Activated CD4-positive, alpha-beta T cell treated with anti-CD3 and anti-CD28 coated beads, Interleukin-2, amount 50 U/mL, for 24 hours (primary cell): ENCODE measurements at regions not wholly inside any gene's neighbourhood (a gene's known extent, or its start where the extent isn't known, plus 50 kb on each side); places are given as distances from the start of the nearest gene placed in this dataset.

Experiments used
- DNase-seq, 2 donors: peaks; one replicate each; pipeline ENCODE4 v3.0.0-alpha.2; 2020; ENCODE audit warnings: low read depth in 1 of 2, low spot score in 1 of 2

DNA sequence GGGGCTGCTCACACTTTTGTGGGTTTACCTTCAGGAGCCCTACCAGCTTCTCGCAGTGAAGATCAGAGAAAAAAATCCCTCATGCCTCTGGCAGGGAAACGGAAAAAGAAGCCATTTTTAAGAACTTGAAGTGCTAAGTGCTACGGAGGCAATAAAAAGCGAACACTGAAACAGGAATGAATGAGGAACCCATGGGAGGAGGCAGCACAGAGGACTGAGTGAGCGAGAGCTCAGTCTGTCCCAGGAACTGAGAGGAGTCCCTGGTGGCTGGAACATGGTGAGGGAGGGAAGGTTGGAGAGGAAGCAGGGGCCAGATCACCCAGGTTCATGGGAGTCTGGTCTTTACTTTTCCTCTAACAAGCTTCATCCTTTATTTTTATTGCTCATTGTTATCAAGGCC, 228.1 kb upstream of the PROK2 start:
- DNase-seq, result no peak

- no peak for DNase-seq
Observed at GRCh38 chr3:72012363-72012762, 227.4 kb upstream of the PROK2 start.

GRCh38 chr3:72011485-72011884, 226.5 kb upstream of the PROK2 start:
- DNase-seq, result no peak

- no peak for DNase-seq
Observed at GRCh38 chr3:72009851-72010443, 225.0 kb upstream of the PROK2 start.

GRCh38 chr3:72008226-72008996, 223.5 kb upstream of the PROK2 start:
- no peak for DNase-seq

GRCh38 chr3:72006631-72007556, 221.9 kb upstream of the PROK2 start:
- no peak for DNase-seq

DNA sequence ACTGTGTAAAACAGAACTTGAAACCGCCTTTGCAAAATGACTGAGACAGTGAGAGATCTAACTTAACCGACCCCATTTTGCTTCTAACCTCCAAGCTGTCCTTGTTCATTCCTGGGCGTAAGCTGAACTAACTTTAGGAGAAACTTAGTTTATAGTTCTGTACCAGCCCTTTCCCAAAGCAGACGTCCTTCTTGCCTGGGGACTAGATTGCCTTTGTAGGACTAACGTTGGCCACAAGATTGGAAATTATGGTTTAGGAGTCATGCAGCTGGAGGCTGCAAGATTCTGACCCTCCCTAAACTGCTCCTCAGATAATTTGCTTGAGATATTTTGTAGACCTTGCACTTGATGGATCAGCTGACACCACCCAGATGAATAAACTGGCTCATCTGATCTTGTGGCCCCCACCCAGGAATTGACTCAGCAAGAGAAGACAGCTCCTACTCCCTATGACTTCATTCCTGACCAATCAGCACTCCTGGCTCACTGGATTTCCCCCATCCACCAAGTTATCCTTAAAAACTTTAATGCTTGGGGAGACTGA, 219.9 kb upstream of the PROK2 start:
- no peak for DNase-seq

GRCh38 chr3:72003936-72004335, 219.0 kb upstream of the PROK2 start:
- DNase-seq, result no peak

DNA sequence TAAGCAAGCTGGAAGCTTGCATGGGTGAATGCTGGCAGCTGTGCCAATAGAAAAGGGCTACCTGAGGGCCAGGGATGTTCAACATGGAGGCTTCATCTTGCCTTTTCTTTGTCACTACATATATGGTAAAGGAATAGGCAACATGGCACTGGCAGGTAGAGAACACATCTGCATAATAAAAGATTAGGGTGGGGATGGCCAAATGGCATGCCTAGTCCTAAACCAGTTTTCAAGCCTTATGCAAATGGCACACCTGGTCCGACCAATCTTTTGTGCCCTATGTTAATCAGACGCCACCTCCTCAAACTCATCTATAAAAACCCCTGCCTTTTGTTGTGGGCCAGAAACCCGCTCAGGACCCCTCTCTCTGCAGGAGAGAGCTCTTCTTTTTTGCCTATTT, 216.8 kb upstream of the PROK2 start:
- no peak for DNase-seq

- no peak for DNase-seq
Observed at GRCh38 chr3:71998995-71999673, 214.2 kb upstream of the PROK2 start.

DNA sequence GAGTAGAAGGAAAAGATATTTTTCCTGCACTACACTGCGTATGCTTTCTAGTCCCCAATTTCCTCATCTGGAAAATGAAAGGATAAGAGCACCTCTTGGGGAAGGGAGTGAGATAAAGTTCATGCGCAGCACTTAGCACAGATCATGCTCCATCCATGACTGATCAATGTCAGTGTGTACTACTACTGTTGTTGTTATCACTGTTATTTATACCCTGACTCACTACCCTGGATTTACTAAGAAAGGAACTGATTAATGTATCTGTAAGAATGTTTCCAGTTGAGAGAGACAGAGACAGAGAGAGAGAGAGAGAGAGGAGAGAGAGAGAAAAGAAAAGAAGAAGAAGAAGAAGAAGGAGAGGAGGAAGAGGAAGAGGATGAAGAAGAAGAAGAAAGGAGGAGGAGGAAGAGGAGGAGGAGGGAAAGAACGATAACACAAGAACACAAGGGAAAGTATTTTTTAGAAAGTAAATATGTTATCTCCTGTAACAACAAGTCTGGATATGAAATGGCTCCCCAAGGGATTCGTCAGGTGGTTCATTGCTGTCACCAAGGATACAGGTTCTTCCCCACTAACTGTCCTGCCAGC, 212.2 kb upstream of the PROK2 start:
- no peak for DNase-seq

DNA sequence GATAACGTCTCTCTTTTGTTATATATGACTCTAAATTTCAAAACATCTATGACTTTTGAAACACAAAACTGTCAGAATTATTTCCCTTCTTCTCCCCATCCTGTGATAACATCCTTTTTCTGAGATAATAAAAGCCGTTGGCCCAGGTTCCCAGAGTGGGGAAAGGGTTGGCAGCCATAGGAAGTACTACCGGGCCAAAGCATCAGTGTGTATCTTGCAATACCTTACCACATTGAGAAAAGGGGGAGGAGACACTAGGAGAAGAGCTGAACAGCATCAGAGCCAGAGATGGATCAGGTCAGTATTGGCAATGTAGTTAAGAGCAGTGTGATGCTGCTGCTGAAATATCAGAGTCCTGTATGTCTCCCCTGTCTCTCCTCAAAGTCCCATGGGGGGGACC, 210.0 kb upstream of the PROK2 start:
- no peak for DNase-seq

DNA sequence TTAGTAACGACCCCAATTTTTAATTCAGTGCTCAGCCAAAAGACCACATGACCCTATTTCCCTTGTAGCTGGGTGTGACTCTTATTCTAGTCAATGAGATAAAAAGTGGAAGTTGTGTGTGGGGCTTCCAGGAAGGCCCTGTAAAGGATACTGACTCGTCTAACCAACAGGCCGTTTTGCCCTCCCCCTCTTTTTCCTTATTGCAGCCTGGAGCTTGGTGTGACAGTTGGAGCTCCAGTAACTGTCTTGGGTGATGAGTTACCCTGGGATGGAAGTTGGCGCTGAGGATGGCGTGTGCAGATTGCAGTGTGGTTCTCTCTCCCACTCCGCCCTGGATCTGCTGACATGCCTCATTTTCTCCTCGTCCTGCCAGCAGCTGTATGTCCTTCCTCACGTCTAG, 209.3 kb upstream of the PROK2 start:
- DNase-seq, result no peak

- DNase-seq, result no peak
Observed at GRCh38 chr3:71991681-71992080, 206.7 kb upstream of the PROK2 start.

- no peak for DNase-seq
Observed at GRCh38 chr3:71991046-71991445, 206.1 kb upstream of the PROK2 start.

DNA sequence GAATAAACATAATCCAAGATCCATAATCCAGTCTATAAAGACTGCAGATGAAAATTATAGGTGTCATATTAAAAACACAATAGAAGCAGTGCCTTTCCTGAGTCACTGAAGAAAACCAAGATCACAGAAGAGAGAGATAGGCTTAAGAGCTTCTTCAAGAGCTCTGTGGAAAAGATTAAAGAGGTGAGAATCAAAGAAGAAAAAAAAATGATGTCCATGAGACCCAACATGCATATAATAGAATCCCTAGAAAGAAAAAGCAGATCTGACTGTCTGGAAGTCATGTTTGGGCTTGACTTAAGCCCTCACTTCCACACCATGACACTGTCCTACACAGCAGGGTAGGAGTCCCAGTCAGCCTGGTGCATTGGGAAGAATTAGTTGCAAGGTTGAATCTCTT, 205.6 kb upstream of the PROK2 start:
- no peak for DNase-seq

GRCh38 chr3:71989165-71989564, 204.2 kb upstream of the PROK2 start:
- DNase-seq, result no peak

DNA sequence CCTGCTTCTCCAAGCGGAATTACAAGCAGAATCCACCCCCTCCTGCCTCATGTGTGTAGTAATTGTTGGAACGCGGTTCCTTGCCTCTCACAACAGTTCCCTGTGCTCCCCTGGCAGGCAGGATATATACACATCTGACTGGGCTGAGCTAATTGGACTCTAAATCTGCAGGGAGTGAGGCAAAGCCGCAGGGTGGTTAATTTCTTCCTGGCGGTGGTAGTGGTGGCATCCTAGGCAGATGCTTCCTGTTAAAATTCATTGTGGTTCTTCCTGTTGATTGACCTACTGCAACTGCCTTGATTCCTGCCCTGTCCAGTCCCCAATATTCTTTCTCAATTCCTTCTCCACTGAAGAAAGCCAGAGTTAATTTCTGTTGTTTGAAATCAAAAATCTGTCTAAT, 202.9 kb upstream of the PROK2 start:
- DNase-seq, result no peak

DNA sequence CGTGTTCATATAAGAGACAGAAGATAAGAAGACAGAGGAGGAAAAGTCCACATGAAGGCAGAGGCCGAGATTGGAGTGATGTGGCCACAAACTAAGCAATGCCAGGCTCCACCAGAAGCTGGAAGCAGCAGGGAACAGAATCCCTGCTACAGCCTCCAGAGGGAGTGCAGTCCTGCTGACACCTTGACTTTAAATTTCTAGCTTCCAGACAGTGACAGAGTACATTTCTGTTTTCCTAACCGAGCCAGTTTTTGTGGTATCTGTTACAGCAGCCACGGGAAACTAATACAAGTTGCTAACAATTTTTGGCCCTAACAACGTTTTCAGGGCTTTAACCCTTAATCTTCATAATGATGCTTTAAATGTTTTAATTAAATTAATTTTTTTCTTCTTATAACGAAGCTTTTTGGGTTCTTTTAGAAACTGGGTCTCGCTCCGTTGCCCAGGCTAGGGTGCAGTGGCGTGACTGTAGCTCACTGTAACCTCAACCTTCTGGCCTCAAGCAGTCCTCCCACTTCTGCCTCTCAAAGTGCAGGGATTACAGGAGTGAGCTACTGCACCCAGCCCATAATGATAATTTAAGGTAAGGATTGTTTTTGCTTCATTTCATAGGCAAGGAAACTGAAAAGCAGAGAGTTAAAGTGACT, 202.3 kb upstream of the PROK2 start:
- no peak for DNase-seq

DNA sequence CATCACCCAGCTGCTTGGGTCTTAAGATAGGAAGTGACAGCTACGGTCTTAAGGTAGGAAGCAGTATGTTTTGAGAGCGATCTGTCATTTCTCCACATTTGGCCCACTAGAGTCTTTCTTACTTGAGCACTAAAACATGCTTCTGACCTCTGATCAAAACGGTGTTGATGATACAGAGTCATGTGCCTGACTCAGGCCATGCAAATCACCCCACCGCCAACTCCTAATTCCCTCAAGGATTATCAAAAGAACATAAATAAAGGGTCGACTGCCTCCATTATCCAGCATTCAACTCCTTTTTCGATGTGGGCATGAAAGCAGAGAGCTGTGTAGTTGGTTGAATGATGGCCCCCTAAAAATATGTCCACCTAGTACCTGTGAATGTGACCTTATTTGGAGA, 201.7 kb upstream of the PROK2 start:
- DNase-seq, result no peak
